ENCODE measurements at regions not wholly inside any gene's neighbourhood (a gene's known extent, or its start where the extent isn't known, plus 50 kb on each side); places are given as distances from the start of the nearest gene placed in this dataset.
A peak's percentile ranks its signal among the peaks of the same experiment; 100 is the strongest.

GRCh38 chr2:24432121-24432520 lies 58.9 kb upstream of the NCOA1 start:
- TF ChIP-seq, protein P1, sequence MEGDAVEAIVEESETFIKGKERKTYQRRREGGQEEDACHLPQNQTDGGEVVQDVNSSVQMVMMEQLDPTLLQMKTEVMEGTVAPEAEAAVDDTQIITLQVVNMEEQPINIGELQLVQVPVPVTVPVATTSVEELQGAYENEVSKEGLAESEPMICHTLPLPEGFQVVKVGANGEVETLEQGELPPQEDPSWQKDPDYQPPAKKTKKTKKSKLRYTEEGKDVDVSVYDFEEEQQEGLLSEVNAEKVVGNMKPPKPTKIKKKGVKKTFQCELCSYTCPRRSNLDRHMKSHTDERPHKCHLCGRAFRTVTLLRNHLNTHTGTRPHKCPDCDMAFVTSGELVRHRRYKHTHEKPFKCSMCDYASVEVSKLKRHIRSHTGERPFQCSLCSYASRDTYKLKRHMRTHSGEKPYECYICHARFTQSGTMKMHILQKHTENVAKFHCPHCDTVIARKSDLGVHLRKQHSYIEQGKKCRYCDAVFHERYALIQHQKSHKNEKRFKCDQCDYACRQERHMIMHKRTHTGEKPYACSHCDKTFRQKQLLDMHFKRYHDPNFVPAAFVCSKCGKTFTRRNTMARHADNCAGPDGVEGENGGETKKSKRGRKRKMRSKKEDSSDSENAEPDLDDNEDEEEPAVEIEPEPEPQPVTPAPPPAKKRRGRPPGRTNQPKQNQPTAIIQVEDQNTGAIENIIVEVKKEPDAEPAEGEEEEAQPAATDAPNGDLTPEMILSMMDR (IDR thresholded peaks at IDR 0.05) = no peak
- DNase-seq (ENCODE audit: low spot score) (no peak), ATAC-seq (ENCODE audit: low FRiP score) (no peak)

DNA sequence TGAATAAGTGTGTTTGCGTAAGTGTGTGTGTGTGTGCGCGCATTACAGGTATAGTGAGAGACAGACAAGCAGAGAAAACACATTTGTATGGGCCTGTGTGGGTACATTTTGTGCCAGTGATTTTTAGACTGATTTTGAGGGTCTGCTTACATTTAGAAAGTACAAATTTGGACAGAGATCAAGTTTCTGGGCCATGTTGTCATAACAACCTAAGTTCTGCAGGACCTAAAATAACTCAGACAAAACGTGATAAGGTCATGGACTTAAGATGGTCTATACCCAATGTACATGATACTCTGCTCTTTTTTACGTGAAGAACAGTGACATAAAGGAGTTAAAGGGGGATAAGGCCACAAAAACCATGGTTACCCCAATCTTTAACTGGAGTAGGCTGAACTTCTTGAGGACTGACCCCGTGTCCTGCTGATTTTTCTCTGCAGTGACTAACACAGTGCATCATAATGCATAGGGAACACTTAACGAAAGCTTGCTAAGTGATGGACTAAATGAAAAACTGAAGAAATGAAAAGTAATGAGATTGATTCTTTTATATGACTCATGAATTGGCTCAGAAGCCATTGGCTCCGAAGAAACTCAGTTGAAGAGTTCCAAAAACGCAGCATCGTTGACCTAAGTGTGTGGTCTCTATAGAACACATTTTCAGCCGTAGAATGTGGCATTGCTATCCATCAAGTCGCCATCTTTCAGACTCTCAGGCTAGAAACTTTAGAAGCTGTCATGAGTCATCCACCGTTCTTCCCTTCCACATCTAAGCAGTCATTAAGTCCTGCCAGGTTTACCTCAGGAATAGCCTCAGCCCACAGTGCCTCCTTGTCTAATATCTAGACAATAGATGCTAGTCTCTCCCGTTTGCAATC lies 61.6 kb upstream of the NCOA1 start:
- no peak for DNase-seq (ENCODE audit: low spot score)
- TF ChIP-seq, protein P1 (IDR thresholded peaks at IDR 0.05) = no peak
- no peak for ATAC-seq (ENCODE audit: low FRiP score)

- ATAC-seq (ENCODE audit: low FRiP score) (no peak), DNase-seq (ENCODE audit: low spot score) (no peak)
- TF ChIP-seq, protein P1 (IDR thresholded peaks at IDR 0.05) = no peak
Observed at GRCh38 chr2:24424387-24424786, 64.1 kb upstream of the ITSN2 start.

GRCh38 chr2:24423095-24423494 lies 62.8 kb upstream of the ITSN2 start:
- no peak for ATAC-seq (ENCODE audit: low FRiP score)
- DNase-seq (ENCODE audit: low spot score) = no peak
- TF ChIP-seq, protein P1 (IDR thresholded peaks at IDR 0.05) = no peak

GRCh38 chr2:24421668-24422067 lies 61.3 kb upstream of the ITSN2 start:
- ATAC-seq (ENCODE audit: low FRiP score) (no peak), DNase-seq (ENCODE audit: low spot score) (peak; percentile 73)
- TF ChIP-seq, protein P1 (IDR thresholded peaks at IDR 0.05) = no peak

DNA sequence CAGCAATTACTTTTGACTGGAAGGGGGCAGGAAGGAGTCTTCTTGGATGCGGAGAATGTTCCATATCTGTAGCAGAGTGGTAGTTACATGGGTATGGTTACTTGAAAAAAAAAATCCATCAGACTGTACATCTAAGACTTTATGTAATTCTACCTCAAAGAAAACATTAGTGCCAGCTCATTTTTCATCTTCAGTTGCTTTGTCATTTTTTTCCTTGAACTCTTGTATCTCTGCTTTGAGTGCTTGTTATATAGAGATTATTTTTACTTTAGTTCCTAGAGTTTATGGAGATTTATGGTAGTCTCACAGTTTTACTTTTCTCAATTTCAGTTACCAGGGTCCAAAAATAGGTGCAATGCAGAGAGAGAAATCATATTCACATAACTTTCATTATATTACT lies 60.0 kb upstream of the ITSN2 start:
- DNase-seq (ENCODE audit: low spot score) (no peak), ATAC-seq (ENCODE audit: low FRiP score) (no peak)
- TF ChIP-seq, protein P1 (IDR thresholded peaks at IDR 0.05) = no peak
